Mesenchymal stem cell (in vitro differentiated cells and primary cell): ENCODE measurements at regions not wholly inside any gene's neighbourhood (a gene's known extent, or its start where the extent isn't known, plus 50 kb on each side); places are given as distances from the start of the nearest gene placed in this dataset.
A peak's percentile ranks its signal among the peaks of the same experiment; 100 is the strongest.

ENCODE experiments used
- DNase-seq: peaks from one replicate; pipeline ENCODE4 v3.0.0-alpha.2; 2013
- H2AFZ ChIP-seq: one replicate; pipeline ENCODE4 v1.6.1; 2013; ENCODE audit warnings: low read depth, mild to moderate bottlenecking, control low read depth, inconsistent platforms, low read length, moderate library complexity
- H2AK5ac ChIP-seq: 2 replicates; pipeline ENCODE4 v1.6.1; 2013; ENCODE audit warnings: low read length, moderate library complexity, mild to moderate bottlenecking, inconsistent platforms; ENCODE audit not compliant: severe bottlenecking
- H2BK120ac ChIP-seq: one replicate; pipeline ENCODE4 v1.6.1; 2013; ENCODE audit warnings: low read depth, mild to moderate bottlenecking, inconsistent platforms, low read length, moderate library complexity
- H2BK12ac ChIP-seq, 2 experiments: one replicate each; pipeline ENCODE4 v1.6.1; 2013; ENCODE audit warnings: inconsistent platforms in 2 of 2, low read length in 2 of 2, mild to moderate bottlenecking in 2 of 2, moderate library complexity in 2 of 2, control low read depth in 1 of 2
- H2BK15ac ChIP-seq: one replicate; pipeline ENCODE4 v1.6.1; 2013; ENCODE audit warnings: mild to moderate bottlenecking, low read depth, inconsistent platforms; ENCODE audit not compliant: poor library complexity, severe bottlenecking
- H2BK5ac ChIP-seq: 2 replicates; pipeline ENCODE4 v1.6.1; 2013; ENCODE audit warnings: low read depth, mild to moderate bottlenecking, low read length, control low read depth, inconsistent platforms; ENCODE audit not compliant: poor library complexity, severe bottlenecking
- H3K14ac ChIP-seq, 2 experiments: one replicate each; pipeline ENCODE4 v1.6.1; 2013; ENCODE audit warnings: inconsistent platforms in 2 of 2, low read length in 2 of 2, control low read depth in 1 of 2, mild to moderate bottlenecking in 1 of 2, moderate library complexity in 1 of 2
- H3K18ac ChIP-seq, 2 experiments: one replicate each; pipeline ENCODE4 v1.6.1; 2013; ENCODE audit warnings: inconsistent platforms in 2 of 2, low read length in 2 of 2, control low read depth in 1 of 2, low read depth in 1 of 2, mild to moderate bottlenecking in 1 of 2
- H3K23ac ChIP-seq, 2 experiments: one replicate each; pipeline ENCODE4 v1.6.1; 2013; ENCODE audit warnings: inconsistent platforms in 2 of 2, low read length in 2 of 2, mild to moderate bottlenecking in 2 of 2, moderate library complexity in 2 of 2, control low read depth in 1 of 2
- H3K27ac ChIP-seq: 2 replicates; pipeline ENCODE4 v1.5.1; 2013; ENCODE audit warnings: mild to moderate bottlenecking, moderate library complexity, low read length, control low read depth, inconsistent platforms; ENCODE audit not compliant: poor library complexity, severe bottlenecking
- H3K27me3 ChIP-seq, 2 experiments: 2 replicates each; pipeline versions ENCODE4 v1.6.1 to v1.7.0; 2013; ENCODE audit warnings: low read length in 2 of 2, mild to moderate bottlenecking in 2 of 2, moderate library complexity in 2 of 2, control low read depth in 1 of 2, inconsistent platforms in 1 of 2; ENCODE audit not compliant: control insufficient read depth in 1 of 2, insufficient read depth in 1 of 2
- H3K36me3 ChIP-seq, 2 experiments: 2 replicates each; pipeline versions ENCODE4 v1.6.1 to v1.7.0; 2013; ENCODE audit warnings: low read length in 2 of 2, control low read depth in 1 of 2, inconsistent platforms in 1 of 2, low read depth in 1 of 2, mild to moderate bottlenecking in 1 of 2; ENCODE audit not compliant: insufficient read depth in 2 of 2, control insufficient read depth in 1 of 2
- H3K4ac ChIP-seq, 2 experiments: one replicate each; pipeline ENCODE4 v1.6.1; 2013; ENCODE audit warnings: inconsistent platforms in 2 of 2, low read length in 2 of 2, mild to moderate bottlenecking in 2 of 2, moderate library complexity in 2 of 2, control low read depth in 1 of 2, low read depth in 1 of 2
- H3K4me1 ChIP-seq: 2 replicates; pipeline ENCODE4 v1.6.1; 2013; ENCODE audit warnings: low read depth, low read length, control low read depth; ENCODE audit not compliant: control insufficient read depth, insufficient read depth
- H3K4me2 ChIP-seq: 2 replicates; pipeline ENCODE4 v1.6.1; 2013; ENCODE audit warnings: low read length, mild to moderate bottlenecking, inconsistent platforms; ENCODE audit not compliant: poor library complexity, severe bottlenecking
- H3K4me3 ChIP-seq, 2 experiments: 2 replicates each; pipeline versions ENCODE4 v1.5.1 to v1.7.0; 2013; ENCODE audit warnings: low read length in 2 of 2, mild to moderate bottlenecking in 2 of 2, control low read depth in 1 of 2, low read depth in 1 of 2; ENCODE audit not compliant: insufficient read depth in 1 of 2
- H3K79me1 ChIP-seq: replicated peaks from 2 replicates; pipeline ENCODE4 v1.6.1; 2013; ENCODE audit warnings: mild to moderate bottlenecking, control low read depth, low read length, inconsistent platforms; ENCODE audit not compliant: poor library complexity, severe bottlenecking
- H3K9ac ChIP-seq: 2 replicates; pipeline ENCODE4 v1.7.0; 2013; ENCODE audit warnings: mild to moderate bottlenecking, low read length, moderate library complexity
- H3K9me3 ChIP-seq: 2 replicates; pipeline ENCODE4 v1.7.0; 2013; ENCODE audit warnings: mild to moderate bottlenecking, low read length; ENCODE audit not compliant: control insufficient read depth
- H4K8ac ChIP-seq: one replicate; pipeline ENCODE4 v1.6.1; 2013; ENCODE audit warnings: inconsistent platforms, mild to moderate bottlenecking, low read length, moderate library complexity
- H4K91ac ChIP-seq: one replicate; pipeline ENCODE4 v1.6.1; 2013; ENCODE audit warnings: mild to moderate bottlenecking, low read length, inconsistent platforms
- WGBS: methylation state at CpG from one replicate; pipeline ENCODE4 v1.1.7; 2013; ENCODE audit warnings: mixed read lengths; 5-methylcytosine and 5-hydroxymethylcytosine counted together

DNA sequence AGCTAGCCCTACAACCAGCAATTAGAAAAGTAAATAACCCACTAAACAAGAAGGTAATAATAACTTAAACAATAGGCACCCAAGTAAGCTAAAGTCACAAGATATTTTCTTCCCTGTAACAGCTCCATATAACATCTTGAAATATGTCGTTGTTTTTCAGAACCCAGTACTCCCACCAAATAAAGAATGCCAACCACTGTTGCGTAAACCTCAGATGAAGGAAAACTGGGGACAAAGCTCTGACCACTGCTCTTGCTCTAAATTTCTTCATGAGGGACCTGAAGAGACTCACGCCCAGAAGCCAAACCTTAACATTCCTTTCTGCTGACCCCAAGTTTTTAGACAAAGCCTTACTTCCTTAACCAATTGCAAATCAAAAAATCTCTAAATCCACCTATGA is 267.7 kb upstream of the GAS1 start:
- WGBS = 90% methylated on average over 3 of the region's 3 CpGs

DNA sequence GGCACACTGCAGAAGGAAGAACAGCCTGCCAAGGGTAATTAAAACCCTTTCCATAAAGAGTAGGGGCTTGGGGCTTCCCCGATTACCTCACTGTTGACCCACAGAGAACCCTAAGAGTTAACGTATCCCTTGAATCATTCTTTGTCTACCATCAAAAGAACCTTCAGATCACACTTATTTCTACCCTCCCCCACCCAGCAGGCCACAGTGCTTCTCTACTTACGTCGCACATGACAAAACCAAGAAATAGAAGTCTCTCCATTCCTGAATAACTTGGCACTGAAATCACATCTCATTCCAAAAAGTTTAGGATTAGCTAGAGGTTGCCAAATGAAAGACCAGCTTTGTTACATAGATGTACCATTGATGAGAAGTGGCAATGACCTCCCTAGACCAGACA is 268.7 kb upstream of the GAS1 start:
- H2BK15ac ChIP-seq = no peak overlapping the region

More for the DNA sequence above, 267.7 kb upstream of the GAS1 start:
- H3K4ac ChIP-seq = no peak overlapping the region
- no peak overlapping the region for H3K23ac ChIP-seq
- H3K27me3 ChIP-seq = no peaks in the 10 kb centered on the region
- H3K4me2 ChIP-seq = no peak overlapping the region
- H3K9me3 ChIP-seq = no peaks in the 10 kb centered on the region
- no peak overlapping the region for H3K4me3 ChIP-seq
- no peak overlapping the region for H2BK120ac ChIP-seq
- no peak overlapping the region for H4K91ac ChIP-seq
- peaks cover 7% of the 10 kb centered on the region for H3K4me1 ChIP-seq
- H4K8ac ChIP-seq = no peak overlapping the region
- H2BK5ac ChIP-seq = no peak overlapping the region
- no peak overlapping the region for H3K9ac ChIP-seq
- H2AFZ ChIP-seq = no peak overlapping the region
- no peak overlapping the region for H3K18ac ChIP-seq
- H2AK5ac ChIP-seq = no peak overlapping the region
- no peak overlapping the region for H3K14ac ChIP-seq
- H3K27ac ChIP-seq = no peak overlapping the region
- no peak overlapping the region for H2BK12ac ChIP-seq
- H2BK15ac ChIP-seq = no peak overlapping the region
- no peaks in the 10 kb centered on the region for H3K36me3 ChIP-seq
- no peak for DNase-seq
- no peaks in the 10 kb centered on the region for H3K79me1 ChIP-seq

DNA sequence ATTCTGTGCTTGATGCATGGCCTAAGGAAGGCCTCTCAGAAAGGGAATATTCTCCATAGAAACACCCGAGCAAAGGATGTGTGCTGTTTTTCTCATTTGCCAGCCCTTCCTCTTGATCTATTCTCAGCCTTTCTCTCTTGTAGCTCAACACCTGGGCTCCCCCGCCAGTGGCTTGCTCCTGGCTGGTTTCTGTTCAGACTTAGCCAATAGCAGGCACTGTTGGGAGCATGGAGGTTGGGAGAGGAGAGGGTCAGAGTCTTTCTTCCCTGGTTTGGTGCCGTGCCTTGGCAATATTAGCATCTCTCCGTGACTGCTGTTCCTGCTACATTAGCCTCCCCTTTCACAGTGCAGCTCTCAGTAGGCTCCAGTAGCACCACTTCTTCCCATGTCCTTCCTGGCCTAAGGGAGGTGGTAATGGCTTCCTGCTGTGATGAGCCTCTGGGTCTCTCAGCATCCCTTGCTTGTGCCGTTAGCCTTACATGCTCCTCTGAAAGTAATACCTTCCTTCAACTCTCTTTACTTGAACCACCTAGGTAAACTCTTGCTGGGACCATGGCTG is 269.7 kb upstream of the GAS1 start:
- H4K91ac ChIP-seq = no peak overlapping the region
- 67% methylated on average over 3 of the region's 5 CpGs for WGBS
- no peak overlapping the region for H3K9ac ChIP-seq
- H3K4me3 ChIP-seq = no peak overlapping the region
- no peaks in the 10 kb centered on the region for H3K27me3 ChIP-seq
- H3K4me1 ChIP-seq = peaks cover 7% of the 10 kb centered on the region
- no peak overlapping the region for H4K8ac ChIP-seq
- no peak overlapping the region for H2BK5ac ChIP-seq
- no peak overlapping the region for H2BK120ac ChIP-seq
- H2AFZ ChIP-seq = no peak overlapping the region
- H3K27ac ChIP-seq = no peak overlapping the region
- no peaks in the 10 kb centered on the region for H3K79me1 ChIP-seq
- H3K14ac ChIP-seq = no peak overlapping the region
- no peak overlapping the region for H3K23ac ChIP-seq
- no peak overlapping the region for H3K4me2 ChIP-seq
- no peak overlapping the region for H2BK15ac ChIP-seq
- H2BK12ac ChIP-seq = no peak overlapping the region
- no peak overlapping the region for H3K18ac ChIP-seq
- no peak overlapping the region for H3K4ac ChIP-seq
- DNase-seq = no peak
- no peaks in the 10 kb centered on the region for H3K36me3 ChIP-seq
- H3K9me3 ChIP-seq = no peaks in the 10 kb centered on the region
- H2AK5ac ChIP-seq = no peak overlapping the region

More for the DNA sequence above, 268.7 kb upstream of the GAS1 start:
- Histone ChIP-seq H2AK5ac (no peak overlapping the region), H4K8ac (no peak overlapping the region), H3K18ac (no peak overlapping the region), H3K27ac (no peak overlapping the region), H2BK5ac (no peak overlapping the region), H3K36me3 (no peaks in the 10 kb centered on the region), H3K27me3 (no peaks in the 10 kb centered on the region), H3K9me3 (no peaks in the 10 kb centered on the region), H2AFZ (no peak overlapping the region), H4K91ac (no peak overlapping the region), H3K23ac (no peak overlapping the region), H3K4me3 (no peak overlapping the region), H3K9ac (no peak overlapping the region), H3K79me1 (no peaks in the 10 kb centered on the region), H3K4me1 (peaks cover 7% of the 10 kb centered on the region), H3K14ac (no peak overlapping the region), H2BK120ac (no peak overlapping the region), H2BK12ac (no peak overlapping the region), H3K4me2 (no peak overlapping the region), H3K4ac (no peak overlapping the region)
- WGBS = 95% methylated on average over 4 of the region's 4 CpGs
- no peak for DNase-seq

DNA sequence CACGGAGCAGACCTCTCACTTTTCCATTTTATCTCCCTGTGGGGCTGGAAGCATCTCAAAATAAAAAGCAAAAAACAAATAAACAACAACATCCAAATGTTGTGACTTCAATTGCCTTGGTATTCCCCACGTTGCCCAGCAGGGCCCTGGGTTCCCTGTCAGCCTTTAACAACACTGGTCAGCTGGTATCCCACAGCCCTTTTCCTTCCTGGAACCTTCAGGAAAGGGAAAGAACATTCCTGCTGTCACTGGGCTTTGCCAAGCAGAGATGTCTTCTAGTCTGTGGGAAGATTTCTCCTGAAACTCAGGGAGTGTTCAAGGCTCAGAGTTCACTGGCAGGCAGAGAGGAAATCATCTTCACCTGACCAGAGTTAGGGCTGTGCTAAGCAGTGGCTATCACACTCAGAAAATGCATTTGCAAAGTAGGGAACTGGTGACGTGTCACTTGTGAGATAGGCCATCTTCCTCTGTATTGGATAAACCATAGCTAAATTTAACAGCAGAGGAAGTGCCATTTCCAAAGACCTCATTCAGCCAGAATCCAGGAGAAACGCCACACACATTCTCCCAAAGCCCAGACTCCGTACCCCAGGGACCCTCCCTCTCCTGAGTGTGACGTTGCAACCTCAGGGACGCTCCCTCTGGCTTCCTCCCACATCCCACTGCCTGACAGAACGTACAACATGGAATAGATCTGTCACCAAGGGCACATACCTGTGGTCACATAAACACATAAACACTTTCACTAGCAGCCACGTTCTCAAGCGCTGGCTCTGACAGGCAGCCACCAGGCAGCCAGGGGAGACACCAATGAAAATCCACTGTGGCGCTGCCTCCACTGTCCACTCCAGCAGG is 274.0 kb upstream of the DAPK1 start:
- H3K14ac ChIP-seq = no peak overlapping the region
- H3K36me3 ChIP-seq = no peaks in the 10 kb centered on the region
- H3K18ac ChIP-seq = peak overlapping the region in 1 of 2 experiments; percentile 27
- WGBS = 45% methylated on average over 11 of the region's 11 CpGs
- H2BK15ac ChIP-seq = no peak overlapping the region
- no peak overlapping the region for H2BK5ac ChIP-seq
- H3K27me3 ChIP-seq = no peaks in the 10 kb centered on the region
- H4K91ac ChIP-seq = no peak overlapping the region
- no peak overlapping the region for H3K4ac ChIP-seq
- H3K9ac ChIP-seq = no peak overlapping the region
- H3K27ac ChIP-seq = no peak overlapping the region
- peak overlapping the region in 1 of 2 experiments; percentile 27 for H3K23ac ChIP-seq
- H3K4me3 ChIP-seq = no peak overlapping the region
- no peak overlapping the region for H3K4me2 ChIP-seq
- peaks cover 5% of the 10 kb centered on the region for H3K4me1 ChIP-seq
- H3K79me1 ChIP-seq = no peaks in the 10 kb centered on the region
- peak; percentile 70 for DNase-seq
- H2AK5ac ChIP-seq = no peak overlapping the region
- H2AFZ ChIP-seq = no peak overlapping the region
- no peaks in the 10 kb centered on the region for H3K9me3 ChIP-seq
- H4K8ac ChIP-seq = peak overlapping the region; percentile 63
- no peak overlapping the region for H2BK12ac ChIP-seq
- H2BK120ac ChIP-seq = no peak overlapping the region
